Testis (tissue), 2 donors: ENCODE measurements at regions not wholly inside any gene's neighbourhood (a gene's known extent, or its start where the extent isn't known, plus 50 kb on each side); places are given as distances from the start of the nearest gene placed in this dataset.

ENCODE experiments used
- DNase-seq: peaks from one replicate; pipeline ENCODE4 v3.0.0-alpha.2; 2019
- H3K27ac ChIP-seq, 2 donors: fragments of 200-600 bp; sonication (generic); one replicate each; pipeline ENCODE4 v1.5.1; 2019
- H3K27me3 ChIP-seq: fragments of 200-600 bp; sonication (generic); one replicate; pipeline ENCODE4 v1.5.1; 2019
- H3K36me3 ChIP-seq: fragments of 200-600 bp; sonication (generic); one replicate; pipeline ENCODE4 v1.5.1; 2017; ENCODE audit warnings: low read depth; ENCODE audit errors: missing control alignments
- H3K4me1 ChIP-seq: fragments of 200-600 bp; sonication (generic); one replicate; pipeline ENCODE4 v1.5.1; 2019
- H3K4me3 ChIP-seq, 2 donors: fragments of 200-600 bp; sonication (generic); one replicate each; pipeline ENCODE4 v1.5.1; 2017 to 2019
- H3K9me3 ChIP-seq: fragments of 200-600 bp; sonication (generic); one replicate; pipeline ENCODE4 v1.5.1; 2017
- CTCF ChIP-seq, 3 experiments: fragments of 450-650 bp in 2 of 3; fragments of 200-600 bp in 1 of 3; sonication (generic) in 1 of 3; IDR thresholded peaks; one replicate each; pipeline ENCODE4 v1.5.1; 2016 to 2019; ENCODE audit warnings: antibody characterized with exemption in 3 of 3, mild to moderate bottlenecking in 2 of 3, moderate library complexity in 1 of 3
- POLR2A ChIP-seq: fragments of 450-650 bp; IDR thresholded peaks from one replicate; pipeline ENCODE4 v1.6.1; 2017; ENCODE audit warnings: antibody characterized with exemption, mild to moderate bottlenecking, moderate library complexity
- WGBS, 2 donors: methylation state at CpG; one replicate each; pipeline ENCODE4 v1.1.5; 2018; 5-methylcytosine and 5-hydroxymethylcytosine counted together
- intact Hi-C: fragments of 100-400 bp; cut with DNase I; formaldehyde crosslinking; loops from one replicate; pipeline ENCODE4 v1.15.1; 2023; ENCODE audit warnings: low total_unique reads

GRCh38 chr2:10970666-10971065 is 58.9 kb downstream of the KCNF1 start:
- 56 to 62% methylated on average over 3 of the region's 3 CpGs for WGBS, 2 donors

GRCh38 chr2:10971161-10971887 is 59.6 kb downstream of the KCNF1 start:
- intact Hi-C loops, result no loop called here

More at GRCh38 chr2:10970666-10971065, 58.9 kb downstream of the KCNF1 start:
- H3K4me1 ChIP-seq, result no peaks in the 10 kb centered on the region
- no peak for DNase-seq
- intact Hi-C loops, result no loop called here
- H3K9me3 ChIP-seq, result no peaks in the 10 kb centered on the region
- TF ChIP-seq CTCF (IDR thresholded peaks at IDR 0.05), result no peak
- TF ChIP-seq POLR2A, result no peak
- H3K27me3 ChIP-seq, result no peaks in the 10 kb centered on the region
- H3K4me3 ChIP-seq, result no peak overlapping the region
- H3K36me3 ChIP-seq, result no peaks in the 10 kb centered on the region
- H3K27ac ChIP-seq, result no peak overlapping the region

GRCh38 chr2:10971888-10972260 is 60.1 kb downstream of the KCNF1 start:
- Histone ChIP-seq H3K27me3 (no peaks in the 10 kb centered on the region), H3K9me3 (no peaks in the 10 kb centered on the region), H3K4me3 (no peak overlapping the region), H3K36me3 (no peaks in the 10 kb centered on the region), H3K4me1 (peaks cover 1% of the 10 kb centered on the region), H3K27ac (no peak overlapping the region)
- DNase-seq, result no peak
- intact Hi-C loops, result no loop called here
- WGBS, 2 donors, result 67 to 70% methylated on average over 8 of the region's 8 CpGs
- TF ChIP-seq CTCF (IDR thresholded peaks at IDR 0.05), result no peak
- no peak for TF ChIP-seq POLR2A

More at GRCh38 chr2:10971161-10971887, 59.6 kb downstream of the KCNF1 start:
- no peaks in the 10 kb centered on the region for H3K4me1 ChIP-seq
- TF ChIP-seq CTCF (IDR thresholded peaks at IDR 0.05) (no peak), POLR2A (no peak)
- H3K9me3 ChIP-seq, result no peaks in the 10 kb centered on the region
- no peak overlapping the region for H3K4me3 ChIP-seq
- H3K27ac ChIP-seq, result no peak overlapping the region
- 91% methylated on average over 15 of the region's 15 CpGs for WGBS, 2 donors
- no peak for DNase-seq
- H3K36me3 ChIP-seq, result no peaks in the 10 kb centered on the region
- H3K27me3 ChIP-seq, result no peaks in the 10 kb centered on the region

- WGBS, 2 donors, result 90 to 94% methylated on average over 17 of the region's 17 CpGs
- intact Hi-C loops, result no loop called here
- DNase-seq, result no peak
- TF ChIP-seq POLR2A, result no peak
- no peak for TF ChIP-seq CTCF (IDR thresholded peaks at IDR 0.05)
- Histone ChIP-seq H3K4me1 (peaks cover 9% of the 10 kb centered on the region), H3K27ac (no peak overlapping the region), H3K27me3 (no peaks in the 10 kb centered on the region), H3K36me3 (no peaks in the 10 kb centered on the region), H3K4me3 (no peak overlapping the region), H3K9me3 (no peaks in the 10 kb centered on the region)
These were observed 61.1 kb downstream of the KCNF1 start for GRCh38 chr2:10972683-10973433.
